ENCODE measurements at regions not wholly inside any gene's neighbourhood (a gene's known extent, or its start where the extent isn't known, plus 50 kb on each side); places are given as distances from the start of the nearest gene placed in this dataset.

GRCh38 chr2:37837628-37838328 lies 87.3 kb upstream of the RMDN2 start:
- TF ChIP-seq CTCF (IDR thresholded peaks at IDR 0.05; ENCODE audit: control extremely low read depth, extremely low read depth), result no peak
- WGBS, 2 donors, result 74 to 83% methylated on average over 6 of the region's 6 CpGs
- ATAC-seq (ENCODE audit: insufficient read depth, low FRiP score), result no peak
- Histone ChIP-seq H3K4me1 (ENCODE audit: control insufficient read depth in 5 of 5, insufficient read depth in 5 of 5, low read length in 5 of 5) (peaks cover 0 to 15% (median 2%) of the 10 kb centered on the region in 5 donors), H3K4me3 (no peak overlapping the region), H3K27ac (ENCODE audit: low read depth in 1 of 2, low read length in 1 of 2) (no peak overlapping the region), H3K27me3 (ENCODE audit: control insufficient read depth in 3 of 3, insufficient read depth in 3 of 3, low read length in 2 of 3) (no peaks in the 10 kb centered on the region), H3K9ac (ENCODE audit: insufficient read depth in 1 of 2, low read length in 2 of 2) (no peak overlapping the region), H3K9me3 (ENCODE audit: control insufficient read depth in 4 of 4, insufficient read depth in 3 of 4, low read length in 3 of 4) (no peaks in the 10 kb centered on the region), H3K36me3 (ENCODE audit: control insufficient read depth in 4 of 4, insufficient read depth in 4 of 4, low read length in 4 of 4) (no peaks in the 10 kb centered on the region)
- DNase-seq, result peak; percentile 85 to 90 (median 87)

GRCh38 chr2:37838541-37839167 lies 86.4 kb upstream of the RMDN2 start:
- Histone ChIP-seq H3K27ac (ENCODE audit: low read depth in 1 of 2, low read length in 1 of 2) (no peak overlapping the region), H3K27me3 (ENCODE audit: control insufficient read depth in 3 of 3, insufficient read depth in 3 of 3, low read length in 2 of 3) (no peaks in the 10 kb centered on the region), H3K4me1 (ENCODE audit: control insufficient read depth in 5 of 5, insufficient read depth in 5 of 5, low read length in 5 of 5) (peaks cover 0 to 15% (median 2%) of the 10 kb centered on the region in 5 donors), H3K9me3 (ENCODE audit: control insufficient read depth in 4 of 4, insufficient read depth in 3 of 4, low read length in 3 of 4) (no peaks in the 10 kb centered on the region), H3K36me3 (ENCODE audit: control insufficient read depth in 4 of 4, insufficient read depth in 4 of 4, low read length in 4 of 4) (no peaks in the 10 kb centered on the region), H3K9ac (ENCODE audit: insufficient read depth in 1 of 2, low read length in 2 of 2) (no peak overlapping the region), H3K4me3 (no peak overlapping the region)
- ATAC-seq (ENCODE audit: insufficient read depth, low FRiP score) (no peak), DNase-seq (no peak)
- 90 to 93% methylated on average over 7 of the region's 7 CpGs for WGBS, 2 donors
- TF ChIP-seq CTCF (IDR thresholded peaks at IDR 0.05; ENCODE audit: control extremely low read depth, extremely low read depth), result no peak

- Histone ChIP-seq H3K36me3 (ENCODE audit: control insufficient read depth in 4 of 4, insufficient read depth in 4 of 4, low read length in 4 of 4) (no peaks in the 10 kb centered on the region), H3K27me3 (ENCODE audit: control insufficient read depth in 3 of 3, insufficient read depth in 3 of 3, low read length in 2 of 3) (no peaks in the 10 kb centered on the region), H3K4me3 (no peak overlapping the region), H3K4me1 (ENCODE audit: control insufficient read depth in 5 of 5, insufficient read depth in 5 of 5, low read length in 5 of 5) (peaks cover 0 to 15% (median 2%) of the 10 kb centered on the region in 5 donors), H3K9ac (ENCODE audit: insufficient read depth in 1 of 2, low read length in 2 of 2) (no peak overlapping the region), H3K27ac (ENCODE audit: low read depth in 1 of 2, low read length in 1 of 2) (no peak overlapping the region), H3K9me3 (ENCODE audit: control insufficient read depth in 4 of 4, insufficient read depth in 3 of 4, low read length in 3 of 4) (no peaks in the 10 kb centered on the region)
- ATAC-seq (ENCODE audit: insufficient read depth, low FRiP score) (no peak), DNase-seq (no peak)
- no peak for TF ChIP-seq CTCF (IDR thresholded peaks at IDR 0.05; ENCODE audit: control extremely low read depth, extremely low read depth)
- 87 to 88% methylated on average over 3 of the region's 3 CpGs for WGBS, 2 donors
Measured at GRCh38 chr2:37839991-37840390, 85.1 kb upstream of the RMDN2 start.
